Bronchial epithelial cell (primary cell): ENCODE measurements at regions not wholly inside any gene's neighbourhood (a gene's known extent, or its start where the extent isn't known, plus 50 kb on each side); places are given as distances from the start of the nearest gene placed in this dataset.

ENCODE experiments used
- DNase-seq: peaks from one replicate; pipeline ENCODE4 v3.0.0-alpha.2; 2010; ENCODE audit warnings: low read depth
- FAIRE-seq: peaks from 2 replicates; lab custom pipeline; 2011; peaks lifted over from hg19 to GRCh38; lab: Jason Lieb, UNC
- H3K27me3 ChIP-seq: 2 replicates; pipeline ENCODE4 v1.5.1; 2011; ENCODE audit warnings: low read length; ENCODE audit not compliant: control insufficient read depth, insufficient read depth
- H3K36me3 ChIP-seq: 2 replicates; pipeline ENCODE4 v1.5.1; 2011; ENCODE audit warnings: low read length; ENCODE audit not compliant: control insufficient read depth, insufficient read depth
- H3K4me3 ChIP-seq: 2 replicates; pipeline ENCODE4 v1.5.1; 2011; ENCODE audit warnings: mild to moderate bottlenecking, low read depth, low read length, control low read depth
- CTCF ChIP-seq: IDR thresholded peaks from 2 replicates; pipeline ENCODE4 v1.5.1; 2011; ENCODE audit warnings: mild to moderate bottlenecking, moderate library complexity, low read length, control low read depth, inconsistent platforms; ENCODE audit not compliant: insufficient read depth, severe bottlenecking

GRCh38 chr9:29844251-29844650 lies 2271.0 kb upstream of the C9orf72 start:
- FAIRE-seq: no peak
- no peaks in the 10 kb centered on the region for H3K27me3 ChIP-seq
- no peak overlapping the region for H3K4me3 ChIP-seq
- no peak for DNase-seq
- H3K36me3 ChIP-seq: no peaks in the 10 kb centered on the region
- no peak for TF ChIP-seq CTCF

GRCh38 chr9:29850664-29851063 lies 2277.4 kb upstream of the C9orf72 start:
- TF ChIP-seq CTCF: no peak
- Histone ChIP-seq H3K36me3 (no peaks in the 10 kb centered on the region), H3K4me3 (no peak overlapping the region), H3K27me3 (no peaks in the 10 kb centered on the region)
- no peak for FAIRE-seq
- peak; percentile 5 for DNase-seq

- FAIRE-seq: no peak
- no peak overlapping the region for H3K4me3 ChIP-seq
Measured at GRCh38 chr9:29861803-29862202, 2288.5 kb upstream of the C9orf72 start.

GRCh38 chr9:29865764-29866313 lies 2292.6 kb upstream of the C9orf72 start:
- no peak overlapping the region for H3K4me3 ChIP-seq
- H3K27me3 ChIP-seq: no peaks in the 10 kb centered on the region
- no peaks in the 10 kb centered on the region for H3K36me3 ChIP-seq
- FAIRE-seq (no peak), DNase-seq (no peak)
- no peak for TF ChIP-seq CTCF

More at GRCh38 chr9:29861803-29862202, 2288.5 kb upstream of the C9orf72 start:
- peak; percentile 17 for DNase-seq
- H3K27me3 ChIP-seq: no peaks in the 10 kb centered on the region
- no peak for TF ChIP-seq CTCF
- H3K36me3 ChIP-seq: no peaks in the 10 kb centered on the region

- DNase-seq (no peak), FAIRE-seq (no peak)
- TF ChIP-seq CTCF: no peak
- Histone ChIP-seq H3K4me3 (no peak overlapping the region), H3K36me3 (no peaks in the 10 kb centered on the region), H3K27me3 (no peaks in the 10 kb centered on the region)
Measured at GRCh38 chr9:29866556-29866955, 2293.3 kb upstream of the C9orf72 start.

GRCh38 chr9:29873579-29873978 lies 2300.3 kb upstream of the C9orf72 start:
- no peaks in the 10 kb centered on the region for H3K36me3 ChIP-seq
- DNase-seq: no peak
- FAIRE-seq: no peak

More at GRCh38 chr9:29873579-29873978, 2300.3 kb upstream of the C9orf72 start:
- TF ChIP-seq CTCF: no peak
- H3K27me3 ChIP-seq: no peaks in the 10 kb centered on the region
- no peak overlapping the region for H3K4me3 ChIP-seq
